GOT3 (cell line): ENCODE measurements at regions not wholly inside any gene's neighbourhood (a gene's known extent, or its start where the extent isn't known, plus 50 kb on each side); places are given as distances from the start of the nearest gene placed in this dataset.
"Not testable (repeated sequence)": the region's sequence is repeated elsewhere in the genome, so short reads cannot be mapped to it uniquely, and the experiment has no call there.

Experiments
- DNase-seq: peaks from one replicate; lab custom pipeline; 2025; ENCODE audit warnings: mixed read lengths; lab: John Stamatoyannopoulos, UW

DNA sequence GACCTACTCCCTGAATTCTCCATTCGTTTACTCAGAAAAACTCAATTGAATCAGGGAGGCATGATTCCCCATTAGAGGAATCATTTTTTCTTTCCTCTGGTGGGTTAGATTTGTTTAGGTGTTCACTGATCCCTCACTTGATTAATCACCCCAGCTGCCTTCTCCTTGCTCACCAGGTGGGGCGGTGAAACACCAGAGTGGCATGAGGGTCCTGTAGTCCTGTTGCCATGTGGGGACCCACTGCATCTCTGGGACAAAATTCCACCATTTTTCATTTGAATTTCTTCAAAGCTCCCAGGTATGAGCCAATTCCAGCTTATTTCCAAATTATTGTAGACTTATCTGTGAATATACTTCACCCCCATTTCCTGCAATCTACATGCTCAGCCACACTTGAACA is 462.7 kb upstream of the ZNF507 start:
- DNase-seq, result no peak

DNA sequence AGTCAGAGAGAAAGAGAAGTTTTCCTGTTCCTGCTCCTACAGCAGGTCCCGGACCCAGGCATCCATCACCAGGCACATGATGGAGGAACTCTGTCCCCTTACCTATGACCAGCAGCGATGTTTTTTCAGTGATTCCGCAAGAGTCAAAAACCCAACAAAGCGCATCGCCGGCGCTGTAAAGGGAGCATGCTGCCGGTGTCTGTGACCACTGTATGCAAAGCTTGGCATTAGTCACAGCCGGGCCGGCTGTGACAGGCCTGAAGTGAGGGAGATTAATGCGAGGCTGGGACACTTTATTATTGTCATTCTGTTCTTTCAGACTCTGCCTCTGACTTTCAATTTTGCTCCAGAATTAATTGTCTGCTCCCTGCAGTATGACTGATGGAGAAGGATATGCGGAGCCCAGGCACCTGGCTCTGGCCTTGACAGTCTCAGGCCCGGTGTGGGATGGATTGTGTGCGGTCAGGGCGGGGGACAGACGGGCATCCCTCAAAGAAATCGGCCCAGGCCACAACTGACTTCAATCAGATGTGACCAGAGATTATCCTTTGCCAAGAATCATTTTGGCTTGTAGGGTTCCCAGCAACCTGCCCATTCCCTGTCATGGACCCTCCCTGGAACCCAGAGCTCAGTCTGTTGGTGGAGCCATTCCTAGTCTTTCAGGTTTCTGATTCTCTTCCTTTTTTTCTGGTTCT is 462.0 kb upstream of the ZNF507 start:
- no peak for DNase-seq

DNA sequence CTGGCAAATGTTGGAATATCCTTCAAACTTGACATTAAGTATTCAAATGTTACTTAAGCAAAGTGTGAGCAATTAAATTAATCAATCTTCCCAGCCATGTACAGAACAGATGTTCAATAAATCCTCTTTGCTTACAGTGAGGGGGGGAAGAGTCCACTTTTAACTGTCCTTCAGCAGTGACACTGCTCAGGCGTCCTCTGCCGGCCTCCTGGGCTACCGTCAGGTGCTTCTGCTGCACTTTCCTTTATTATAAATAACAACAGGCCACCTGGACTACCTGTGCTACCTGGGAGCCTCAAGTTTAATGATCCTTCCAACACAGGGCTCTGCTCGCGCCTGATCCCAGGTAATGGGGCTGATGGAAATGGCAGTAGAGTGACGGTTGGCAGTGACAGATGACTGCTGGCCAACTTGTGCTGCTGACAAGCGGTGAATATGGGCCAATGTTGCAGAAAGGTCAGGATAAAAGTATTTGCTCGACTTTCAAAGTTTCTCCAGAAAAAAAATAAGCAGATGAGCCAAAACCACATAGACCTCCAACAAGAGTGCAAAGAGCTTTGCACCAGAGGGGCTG is 460.0 kb upstream of the ZNF507 start:
- no peak for DNase-seq

DNA sequence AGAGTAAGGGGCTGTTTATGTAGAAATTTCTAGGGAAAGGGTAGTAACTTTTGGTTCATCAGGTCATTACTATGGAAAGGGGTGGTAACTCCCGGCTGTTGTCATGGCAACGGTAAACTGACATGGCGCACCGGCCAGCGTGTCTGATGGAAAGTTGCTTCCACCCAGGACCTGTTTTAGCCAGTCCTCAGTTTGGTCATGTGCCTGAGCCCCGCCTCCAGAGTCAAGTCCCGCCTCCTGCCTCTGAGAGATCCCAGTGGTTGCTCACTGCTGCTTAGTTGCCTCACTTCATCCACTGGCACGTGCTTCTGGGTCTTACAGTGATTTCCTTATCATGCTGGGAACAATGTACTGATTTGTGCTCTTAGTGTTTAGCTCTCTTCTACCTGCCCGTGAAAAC is 455.2 kb upstream of the ZNF507 start:
- no peak for DNase-seq

DNA sequence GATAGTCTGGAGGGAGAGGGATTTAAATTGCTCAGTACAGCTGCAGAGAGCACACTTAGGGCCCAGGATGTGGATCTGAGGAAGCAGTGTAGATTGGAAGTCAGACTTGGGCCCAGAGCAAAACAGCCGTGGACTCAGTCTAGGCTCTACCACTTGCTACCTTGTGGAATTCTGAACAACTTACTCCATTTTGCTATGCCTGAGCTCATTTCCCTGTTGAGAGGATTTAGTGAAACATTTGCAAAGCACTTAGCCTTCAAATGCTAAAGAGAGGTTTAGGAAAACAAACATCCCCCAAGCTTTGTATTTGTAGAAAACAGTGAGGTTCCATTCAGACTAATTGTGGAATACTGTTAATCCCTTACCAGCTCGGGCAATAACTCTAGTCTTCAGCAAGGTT is 453.4 kb upstream of the ZNF507 start:
- no peak for DNase-seq

DNA sequence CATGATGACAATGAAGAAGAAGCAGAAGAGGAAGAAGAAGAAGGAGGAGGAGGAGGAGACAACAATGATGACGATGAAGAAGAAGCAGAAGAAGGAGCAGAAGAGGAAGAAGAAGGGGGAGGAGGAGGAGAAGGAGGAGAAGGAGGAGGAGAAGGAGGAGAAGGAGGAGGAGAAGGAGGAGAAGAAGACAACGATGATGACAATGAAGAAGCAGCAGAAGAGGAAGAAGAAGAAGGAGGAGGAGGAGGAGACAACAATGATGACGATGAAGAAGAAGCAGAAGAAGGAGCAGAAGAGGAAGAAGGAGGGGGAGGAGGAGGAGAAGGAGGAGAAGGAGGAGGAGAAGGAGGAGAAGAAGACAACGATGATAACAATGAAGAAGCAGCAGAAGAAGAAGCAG is 451.9 kb upstream of the ZNF507 start:
- not testable (repeated sequence) for DNase-seq

DNA sequence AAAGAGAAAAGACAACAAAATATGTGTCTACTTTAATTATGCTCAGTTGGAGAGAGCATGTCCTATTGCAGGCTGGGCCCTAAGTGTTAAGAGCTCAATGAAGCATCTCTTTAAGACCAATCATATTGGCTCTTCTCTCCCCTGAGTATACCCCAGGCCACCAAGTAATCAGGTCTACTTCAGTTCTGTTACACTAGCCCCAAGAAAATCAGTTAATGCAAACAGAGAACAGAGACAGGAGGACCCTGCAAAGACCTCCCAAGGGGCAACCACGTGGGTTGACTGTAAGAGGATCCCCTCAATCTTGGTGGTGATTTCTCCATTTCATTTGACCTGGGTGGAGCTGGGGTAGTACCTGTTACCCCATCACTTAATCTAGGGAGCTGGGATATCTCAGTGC is 451.0 kb upstream of the ZNF507 start:
- no peak for DNase-seq

DNA sequence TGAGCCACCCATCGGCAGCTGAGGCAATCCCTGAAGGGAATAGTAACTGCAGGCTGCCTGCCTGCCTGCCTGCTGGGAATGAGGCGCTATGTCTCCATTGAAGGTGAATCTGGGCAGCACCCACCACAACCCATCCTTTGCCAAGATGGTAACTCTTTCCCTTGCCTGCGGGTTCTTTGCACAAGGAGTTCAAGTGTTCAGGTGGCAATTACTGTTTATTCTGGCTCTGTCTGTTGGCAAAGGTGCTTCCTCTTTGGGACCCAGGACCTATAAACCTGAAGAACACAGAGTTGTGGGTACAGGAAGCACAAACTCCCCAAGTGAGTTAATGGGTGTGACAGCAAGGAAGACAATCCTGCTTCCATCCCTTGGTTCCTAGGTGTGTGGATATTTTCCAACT is 448.1 kb upstream of the ZNF507 start:
- DNase-seq, result no peak

DNA sequence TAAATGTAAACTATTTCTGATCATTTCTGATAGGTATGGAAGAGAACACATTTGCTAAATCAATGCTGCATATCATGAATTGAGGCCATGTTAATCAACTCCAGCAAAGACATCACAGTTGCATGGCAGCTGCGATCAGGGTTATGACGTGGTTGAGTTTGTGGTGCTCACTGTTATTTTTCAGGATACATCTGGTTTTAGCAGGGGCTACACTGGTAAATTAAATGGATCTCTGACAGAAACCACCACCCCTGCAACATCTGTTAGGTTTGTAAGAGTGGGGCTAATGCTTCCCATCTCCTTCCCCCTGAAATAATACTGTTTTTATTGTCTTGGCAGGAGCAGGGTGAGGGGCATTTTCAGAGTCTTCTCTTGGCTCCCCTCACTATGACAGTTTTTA is 444.4 kb upstream of the ZNF507 start:
- DNase-seq, result no peak

DNA sequence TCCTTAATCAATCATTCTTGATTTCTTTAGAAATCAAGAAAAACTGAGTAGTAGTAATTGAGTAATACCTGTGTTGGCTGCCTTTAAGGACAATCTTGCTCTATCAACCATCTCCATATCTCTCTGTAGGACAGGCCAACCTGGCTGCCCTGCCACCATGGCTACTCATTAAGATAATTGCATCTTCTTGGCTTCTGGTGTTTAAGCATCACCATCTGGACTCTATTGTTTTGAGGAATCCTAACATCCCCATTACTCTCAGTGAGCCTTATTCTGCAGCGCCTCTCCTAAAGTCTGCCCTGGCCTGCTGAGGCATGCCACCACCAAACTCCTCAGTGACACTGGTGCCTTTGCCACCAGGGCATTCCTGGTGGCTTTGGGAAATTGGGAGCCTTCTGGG is 442.6 kb upstream of the ZNF507 start:
- no peak for DNase-seq

DNA sequence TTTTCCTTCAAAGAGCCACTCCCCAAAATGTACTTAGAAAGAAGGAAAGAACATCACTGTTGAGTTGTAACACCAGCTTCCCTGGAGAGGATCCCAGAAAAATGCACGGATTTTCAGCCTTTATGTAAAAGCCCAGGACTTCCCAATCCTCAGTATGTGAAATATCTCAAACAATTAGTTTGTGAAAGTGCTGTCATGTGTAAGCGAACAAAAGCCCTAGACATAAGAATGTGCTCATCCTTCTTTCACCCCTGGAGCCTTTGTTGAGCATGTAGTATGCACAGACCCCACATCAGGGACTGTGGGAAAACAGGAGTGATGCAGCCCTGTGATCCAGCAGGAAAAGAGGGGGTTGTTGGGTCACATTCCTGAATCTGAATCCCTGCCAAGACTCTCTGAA is 441.4 kb upstream of the ZNF507 start:
- no peak for DNase-seq

DNA sequence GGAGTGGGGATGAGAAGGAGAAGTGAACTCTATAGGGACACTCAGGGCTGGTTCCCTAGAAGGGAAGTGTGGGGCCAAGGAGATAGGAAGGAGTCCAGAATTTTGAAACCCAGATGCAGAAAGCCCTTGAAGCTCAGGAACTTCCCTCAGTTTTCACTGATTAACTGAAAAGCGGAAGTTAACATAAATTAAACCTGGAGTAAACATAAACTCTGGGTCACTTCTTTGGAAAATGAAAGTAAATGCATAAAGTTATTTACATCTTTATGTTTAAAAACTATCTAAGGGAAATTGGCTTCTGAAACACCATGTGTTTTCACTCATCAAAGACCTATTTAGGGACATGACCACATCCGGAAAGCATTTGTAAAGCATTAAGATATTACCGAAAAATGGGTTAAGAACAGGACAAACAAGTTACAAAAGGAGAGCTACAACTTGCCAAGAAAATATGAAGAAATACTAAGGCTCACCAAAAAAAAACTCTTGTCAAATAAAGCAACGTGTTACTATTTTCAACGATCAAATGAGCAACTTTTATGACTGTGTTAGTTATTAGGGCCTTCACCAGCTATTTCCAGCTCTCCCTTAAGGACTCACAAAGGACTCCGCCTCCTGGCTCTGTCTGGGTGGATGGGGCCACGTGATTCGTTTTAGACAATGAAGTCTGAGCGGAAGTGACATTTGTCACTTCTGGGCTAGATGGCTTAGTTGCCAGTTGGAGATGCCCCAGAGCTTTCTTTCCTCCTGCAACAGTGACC is 439.1 kb upstream of the ZNF507 start:
- no peak for DNase-seq

DNA sequence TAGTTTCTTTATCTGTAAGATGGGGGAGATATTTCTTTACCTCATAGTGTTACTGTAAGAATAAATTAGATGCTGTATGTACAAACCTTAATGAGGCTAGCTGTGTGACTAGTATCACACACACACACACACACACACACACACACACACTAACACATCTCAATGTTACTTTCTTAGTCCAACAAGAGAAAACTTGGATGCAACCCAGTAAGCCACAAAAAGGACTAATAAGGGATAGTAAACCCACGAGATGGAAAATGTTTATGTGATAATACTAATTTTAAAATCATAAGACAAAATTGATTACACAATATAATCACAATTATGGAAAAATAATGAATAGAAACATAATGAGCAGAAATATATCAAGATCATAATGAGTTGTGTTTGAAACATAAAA is 437.7 kb upstream of the ZNF507 start:
- no peak for DNase-seq

DNA sequence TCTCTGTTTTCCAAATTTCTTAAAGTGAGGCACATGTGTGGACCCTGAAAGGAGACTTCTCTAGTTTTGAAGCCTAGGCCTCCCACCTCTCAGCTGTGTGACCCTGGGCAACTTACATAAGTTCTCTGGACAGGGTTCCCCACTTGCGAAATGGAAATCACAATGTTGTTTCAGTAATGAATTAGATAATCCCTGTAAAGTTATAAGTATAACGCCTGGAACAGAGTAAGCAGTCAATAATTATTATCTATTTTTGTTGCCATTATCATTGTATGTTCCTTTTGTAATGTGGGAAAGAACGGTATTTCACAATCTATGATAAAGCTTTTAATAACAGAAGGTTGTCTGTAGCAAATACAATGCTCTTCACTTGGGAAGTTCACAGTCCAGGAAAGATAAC is 437.3 kb upstream of the ZNF507 start:
- DNase-seq, result no peak

DNA sequence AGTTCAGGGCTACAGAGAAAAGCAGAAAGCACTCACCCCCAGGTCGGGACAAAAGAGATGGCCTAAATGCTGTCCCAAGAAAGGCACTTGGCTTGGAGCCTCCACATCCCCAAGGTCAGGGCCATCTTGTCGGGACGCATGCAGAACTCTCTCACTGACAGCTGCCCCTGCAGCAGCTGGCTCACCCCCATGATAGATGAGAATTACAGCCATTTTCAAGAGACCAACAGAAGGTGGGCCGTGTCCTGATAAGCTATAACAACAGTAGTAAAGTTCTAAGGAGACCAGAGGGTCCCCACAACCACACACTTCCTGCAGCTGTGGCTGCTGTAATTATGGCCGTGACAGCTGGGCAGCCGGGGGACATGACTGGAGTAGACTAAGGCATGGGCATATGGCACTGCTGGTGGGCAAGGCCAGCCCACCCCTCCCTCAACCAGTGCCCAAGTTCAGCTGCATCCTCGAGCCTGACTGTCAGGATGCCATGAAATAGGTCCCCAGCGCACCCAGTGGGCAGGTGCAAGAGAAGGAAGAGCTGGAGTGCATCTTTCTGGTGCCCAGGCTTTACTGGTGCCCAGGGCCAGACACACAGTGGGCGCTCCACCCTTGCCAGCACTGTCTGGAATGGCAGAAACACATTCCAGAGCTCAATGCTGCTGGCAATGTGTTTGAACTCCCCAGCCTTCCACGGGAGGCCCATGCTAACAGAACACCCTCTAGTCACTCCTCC is 436.7 kb upstream of the ZNF507 start:
- no peak for DNase-seq

DNA sequence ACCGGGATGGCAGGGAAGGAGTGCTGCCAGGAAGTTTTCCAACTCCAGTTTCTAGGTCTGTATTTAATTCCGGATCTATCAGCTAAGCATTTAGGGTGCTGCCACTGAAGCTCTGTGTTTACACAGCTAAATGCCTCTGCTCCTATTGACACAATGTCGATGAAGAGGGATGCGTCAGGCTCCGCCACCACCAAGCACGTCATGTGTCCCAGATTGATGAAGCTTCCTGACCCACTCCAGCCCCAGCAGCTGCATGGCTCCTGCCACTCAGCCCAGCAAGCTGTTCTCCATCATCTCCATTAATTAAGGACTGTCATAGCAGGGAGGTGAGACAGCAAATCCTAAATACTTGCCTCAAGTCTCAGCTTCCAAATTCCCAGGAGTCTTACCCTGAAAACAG is 435.2 kb upstream of the ZNF507 start:
- DNase-seq, result no peak

DNA sequence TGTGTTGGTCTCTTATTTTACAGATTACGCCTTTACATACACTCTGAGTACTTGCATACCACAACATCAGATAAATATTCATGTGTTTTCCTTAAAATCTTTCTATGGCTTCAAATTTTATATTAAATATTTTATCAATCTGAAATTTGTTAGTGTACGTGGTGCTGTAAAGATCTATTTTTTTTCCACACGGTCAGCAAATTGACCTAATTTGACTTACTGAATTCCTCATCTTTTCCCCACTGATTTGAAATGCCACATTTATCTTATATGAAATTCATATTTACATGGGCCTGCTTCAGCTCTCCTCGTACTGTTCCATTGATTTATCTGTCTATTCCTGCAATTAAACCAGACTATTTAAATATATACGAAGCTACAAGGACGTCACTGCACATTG is 433.8 kb upstream of the ZNF507 start:
- no peak for DNase-seq

DNA sequence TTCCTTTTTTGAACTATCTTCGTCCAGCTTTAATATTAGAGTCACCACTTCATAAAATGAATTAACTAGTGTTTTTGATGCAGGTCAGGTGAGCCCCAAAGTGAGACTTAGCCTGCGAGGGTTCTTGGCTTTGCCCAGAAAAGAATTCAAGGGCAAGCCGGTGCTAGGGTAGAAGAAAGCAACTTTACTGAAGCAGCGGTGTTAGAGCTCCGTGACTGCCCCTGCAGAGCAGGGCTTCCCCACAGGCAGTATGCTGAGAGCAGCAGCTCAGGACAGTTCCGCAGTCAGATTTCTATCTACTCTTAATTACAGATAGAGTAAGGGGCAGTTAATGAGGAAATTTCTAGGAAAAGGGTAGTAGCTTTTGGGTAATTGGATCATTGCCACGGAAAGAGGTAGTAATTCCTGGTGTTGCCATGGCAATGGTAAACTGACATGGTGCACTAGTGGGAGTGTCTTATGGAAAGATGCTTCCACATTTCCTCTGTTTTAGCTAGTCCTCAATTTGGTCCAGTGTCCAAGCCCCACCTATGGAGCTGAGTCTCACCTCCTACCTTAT is 432.2 kb upstream of the ZNF507 start:
- no peak for DNase-seq

DNA sequence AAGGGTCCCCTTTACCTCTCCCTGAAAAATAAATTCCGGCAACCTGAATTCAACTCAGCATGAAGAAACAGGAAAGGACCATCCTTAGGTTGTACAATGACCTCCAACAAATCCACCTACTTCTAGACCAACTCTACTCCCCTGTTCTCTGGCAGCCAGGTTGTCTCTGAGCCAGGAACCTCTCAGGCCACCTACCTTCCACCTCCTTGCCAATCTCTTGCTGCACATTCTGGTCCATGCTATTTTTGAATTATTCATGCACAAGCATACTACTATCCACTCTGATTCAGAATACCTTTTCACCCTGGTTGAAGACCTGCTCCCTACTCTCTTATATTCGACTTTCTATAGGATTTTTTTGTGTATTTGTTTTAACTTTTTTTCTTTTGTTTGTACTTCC is 415.0 kb upstream of the ZNF507 start:
- DNase-seq, result no peak

DNA sequence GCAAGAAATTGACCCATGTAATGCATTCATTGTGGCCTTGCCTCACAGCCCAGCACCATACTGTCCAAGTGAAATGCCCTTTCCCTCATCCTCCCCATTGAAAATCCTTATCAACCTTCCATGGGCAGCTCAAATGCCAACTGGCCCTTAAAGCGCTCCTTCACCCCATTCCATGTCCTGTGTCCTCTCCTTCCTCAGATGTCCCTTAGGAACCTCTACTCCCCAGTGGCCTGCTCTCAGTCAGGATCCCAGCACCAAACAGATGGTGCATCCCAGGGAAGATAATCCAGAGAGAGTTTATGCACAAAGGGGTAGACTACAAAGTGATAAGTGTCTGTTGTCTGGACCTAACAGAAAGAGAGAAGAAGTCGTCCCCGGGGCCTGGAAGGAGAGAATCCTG is 407.4 kb upstream of the ZNF507 start:
- no peak for DNase-seq

DNA sequence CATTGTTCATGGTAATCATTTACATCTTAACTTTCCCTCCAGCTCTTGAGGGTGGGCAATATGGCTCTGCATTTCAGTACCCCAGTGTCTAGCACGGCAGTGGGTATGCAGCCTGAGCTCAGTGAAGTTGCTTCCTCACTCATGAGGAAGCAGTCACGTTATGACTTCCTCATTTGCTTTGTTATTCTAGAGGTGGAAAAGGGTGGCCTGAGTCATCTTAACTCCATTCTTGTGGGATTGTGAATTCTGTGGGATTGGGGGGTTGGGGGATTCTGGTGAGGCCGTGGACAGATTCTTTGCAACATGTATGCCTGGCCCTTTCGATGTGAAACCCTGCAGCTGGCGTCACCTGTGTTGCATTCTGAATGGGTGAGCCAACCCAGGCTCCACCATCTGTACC is 406.7 kb upstream of the ZNF507 start:
- no peak for DNase-seq

DNA sequence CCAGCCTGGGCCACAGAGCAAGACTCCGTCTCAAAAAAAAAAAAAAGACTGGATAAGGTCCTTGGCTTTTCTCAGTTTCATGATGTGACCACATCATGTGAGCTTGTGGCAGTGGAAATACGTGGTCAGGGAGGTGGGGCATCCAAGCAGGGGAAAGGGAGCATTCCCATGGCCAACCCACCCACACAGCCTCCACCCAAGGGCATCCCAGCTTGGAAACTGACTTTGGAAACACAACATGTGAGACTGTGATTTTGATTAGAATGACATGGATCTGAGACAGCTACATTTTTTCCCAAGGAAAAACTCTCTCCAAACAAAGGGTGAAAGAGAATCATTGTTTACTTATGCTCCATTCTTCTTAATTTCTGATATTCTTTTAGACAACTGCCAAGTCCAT is 405.0 kb upstream of the ZNF507 start:
- DNase-seq, result no peak
